ENCODE measurements at regions not wholly inside any gene's neighbourhood (a gene's known extent, or its start where the extent isn't known, plus 50 kb on each side); places are given as distances from the start of the nearest gene placed in this dataset.

- no peak overlapping the region for H3K4me3 ChIP-seq (ENCODE audit: severe bottlenecking)
- no peaks in the 10 kb centered on the region for H3K36me3 ChIP-seq (ENCODE audit: low read depth)
- H3K27ac ChIP-seq (ENCODE audit: poor library complexity, severe bottlenecking): peak overlapping the region; percentile 68
- TF ChIP-seq, protein P1, sequence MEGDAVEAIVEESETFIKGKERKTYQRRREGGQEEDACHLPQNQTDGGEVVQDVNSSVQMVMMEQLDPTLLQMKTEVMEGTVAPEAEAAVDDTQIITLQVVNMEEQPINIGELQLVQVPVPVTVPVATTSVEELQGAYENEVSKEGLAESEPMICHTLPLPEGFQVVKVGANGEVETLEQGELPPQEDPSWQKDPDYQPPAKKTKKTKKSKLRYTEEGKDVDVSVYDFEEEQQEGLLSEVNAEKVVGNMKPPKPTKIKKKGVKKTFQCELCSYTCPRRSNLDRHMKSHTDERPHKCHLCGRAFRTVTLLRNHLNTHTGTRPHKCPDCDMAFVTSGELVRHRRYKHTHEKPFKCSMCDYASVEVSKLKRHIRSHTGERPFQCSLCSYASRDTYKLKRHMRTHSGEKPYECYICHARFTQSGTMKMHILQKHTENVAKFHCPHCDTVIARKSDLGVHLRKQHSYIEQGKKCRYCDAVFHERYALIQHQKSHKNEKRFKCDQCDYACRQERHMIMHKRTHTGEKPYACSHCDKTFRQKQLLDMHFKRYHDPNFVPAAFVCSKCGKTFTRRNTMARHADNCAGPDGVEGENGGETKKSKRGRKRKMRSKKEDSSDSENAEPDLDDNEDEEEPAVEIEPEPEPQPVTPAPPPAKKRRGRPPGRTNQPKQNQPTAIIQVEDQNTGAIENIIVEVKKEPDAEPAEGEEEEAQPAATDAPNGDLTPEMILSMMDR (IDR thresholded peaks at IDR 0.05; ENCODE audit: poor library complexity, severe bottlenecking): no peak
- ATAC-seq (ENCODE audit: low read depth) (peak; percentile 91), DNase-seq (ENCODE audit: low spot score) (no peak)
- H3K4me1 ChIP-seq (ENCODE audit: insufficient read depth, poor library complexity, severe bottlenecking): peaks cover 7% of the 10 kb centered on the region
- no peaks in the 10 kb centered on the region for H3K27me3 ChIP-seq (ENCODE audit: insufficient read depth, poor library complexity, severe bottlenecking)
- no peaks in the 10 kb centered on the region for H3K9me3 ChIP-seq (ENCODE audit: severe bottlenecking)
Observed at GRCh38 chr18:56124186-56124585, 514.2 kb downstream of the TXNL1 start.

- DNase-seq (ENCODE audit: low spot score) (no peak), ATAC-seq (ENCODE audit: low read depth) (no peak)
- TF ChIP-seq, protein P1 (IDR thresholded peaks at IDR 0.05; ENCODE audit: poor library complexity, severe bottlenecking): no peak
- Histone ChIP-seq H3K27me3 (ENCODE audit: insufficient read depth, poor library complexity, severe bottlenecking) (no peaks in the 10 kb centered on the region), H3K27ac (ENCODE audit: poor library complexity, severe bottlenecking) (no peak overlapping the region), H3K36me3 (ENCODE audit: low read depth) (no peaks in the 10 kb centered on the region), H3K9me3 (ENCODE audit: severe bottlenecking) (no peaks in the 10 kb centered on the region), H3K4me1 (ENCODE audit: insufficient read depth, poor library complexity, severe bottlenecking) (peaks cover 7% of the 10 kb centered on the region), H3K4me3 (ENCODE audit: severe bottlenecking) (no peak overlapping the region)
Observed at GRCh38 chr18:56121669-56122068, 516.7 kb downstream of the TXNL1 start.

GRCh38 chr18:56120782-56121181, 517.6 kb downstream of the TXNL1 start:
- ATAC-seq (ENCODE audit: low read depth) (no peak), DNase-seq (ENCODE audit: low spot score) (no peak)
- H3K27me3 ChIP-seq (ENCODE audit: insufficient read depth, poor library complexity, severe bottlenecking): no peaks in the 10 kb centered on the region
- peaks cover 7% of the 10 kb centered on the region for H3K4me1 ChIP-seq (ENCODE audit: insufficient read depth, poor library complexity, severe bottlenecking)
- no peak overlapping the region for H3K4me3 ChIP-seq (ENCODE audit: severe bottlenecking)
- TF ChIP-seq, protein P1 (IDR thresholded peaks at IDR 0.05; ENCODE audit: poor library complexity, severe bottlenecking): no peak
- no peaks in the 10 kb centered on the region for H3K9me3 ChIP-seq (ENCODE audit: severe bottlenecking)
- no peak overlapping the region for H3K27ac ChIP-seq (ENCODE audit: poor library complexity, severe bottlenecking)
- no peaks in the 10 kb centered on the region for H3K36me3 ChIP-seq (ENCODE audit: low read depth)

GRCh38 chr18:56119681-56120080, 518.7 kb downstream of the TXNL1 start:
- no peaks in the 10 kb centered on the region for H3K36me3 ChIP-seq (ENCODE audit: low read depth)
- H3K27ac ChIP-seq (ENCODE audit: poor library complexity, severe bottlenecking): no peak overlapping the region
- TF ChIP-seq, protein P1 (IDR thresholded peaks at IDR 0.05; ENCODE audit: poor library complexity, severe bottlenecking): no peak
- H3K4me3 ChIP-seq (ENCODE audit: severe bottlenecking): no peak overlapping the region
- peaks cover 7% of the 10 kb centered on the region for H3K4me1 ChIP-seq (ENCODE audit: insufficient read depth, poor library complexity, severe bottlenecking)
- no peak for DNase-seq (ENCODE audit: low spot score)
- no peaks in the 10 kb centered on the region for H3K9me3 ChIP-seq (ENCODE audit: severe bottlenecking)
- no peak for ATAC-seq (ENCODE audit: low read depth)
- H3K27me3 ChIP-seq (ENCODE audit: insufficient read depth, poor library complexity, severe bottlenecking): no peaks in the 10 kb centered on the region

DNA sequence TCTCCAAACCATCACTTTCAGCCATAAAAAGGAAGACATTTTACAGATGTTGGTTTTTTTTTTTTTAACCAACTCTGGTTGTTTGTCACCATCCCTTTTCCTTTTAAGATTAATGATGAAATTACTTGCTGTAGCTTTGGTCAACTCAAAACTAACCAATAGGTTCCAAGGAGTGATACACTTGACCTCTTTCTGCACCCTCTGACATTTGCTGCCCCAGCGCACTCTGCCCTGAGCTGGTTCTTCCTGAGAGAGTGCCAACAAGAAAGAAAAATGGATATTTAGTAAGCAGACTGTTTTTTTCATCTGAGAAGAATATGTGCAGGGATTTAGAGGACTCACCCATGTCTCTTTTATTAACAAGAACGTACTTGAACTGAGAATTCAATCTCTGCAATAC, 520.0 kb downstream of the TXNL1 start:
- no peak overlapping the region for H3K4me3 ChIP-seq (ENCODE audit: severe bottlenecking)
- no peaks in the 10 kb centered on the region for H3K4me1 ChIP-seq (ENCODE audit: insufficient read depth, poor library complexity, severe bottlenecking)
- TF ChIP-seq, protein P1 (IDR thresholded peaks at IDR 0.05; ENCODE audit: poor library complexity, severe bottlenecking): no peak
- ATAC-seq (ENCODE audit: low read depth): no peak
- no peaks in the 10 kb centered on the region for H3K27me3 ChIP-seq (ENCODE audit: insufficient read depth, poor library complexity, severe bottlenecking)
- no peaks in the 10 kb centered on the region for H3K9me3 ChIP-seq (ENCODE audit: severe bottlenecking)
- no peak for DNase-seq (ENCODE audit: low spot score)
- H3K27ac ChIP-seq (ENCODE audit: poor library complexity, severe bottlenecking): no peak overlapping the region
- no peaks in the 10 kb centered on the region for H3K36me3 ChIP-seq (ENCODE audit: low read depth)
